H1 (cell line): ENCODE measurements at regions not wholly inside any gene's neighbourhood (a gene's known extent, or its start where the extent isn't known, plus 50 kb on each side); places are given as distances from the start of the nearest gene placed in this dataset.

Experiments
- CTCF ChIA-PET: fragments of 300-600 bp; sonication (Branson Sonifier 250); formaldehyde crosslinking; loops from one replicate; lab custom pipeline; 2021; ENCODE audit not compliant: partially characterized antibody; lab: Charles Lee
- POLR2A ChIA-PET: fragments of 300-600 bp; sonication (Branson Sonifier 250); formaldehyde crosslinking; loops from one replicate; lab custom pipeline; 2021; ENCODE audit warnings: inconsistent platforms; ENCODE audit not compliant: partially characterized antibody; lab: Charles Lee
- DNase-seq, 2 experiments: peaks; one replicate each; pipeline versions ENCODE4 v3.0.0 to v3.0.0-alpha.2; 2010 to 2022; ENCODE audit warnings: low spot score in 2 of 2, low read depth in 1 of 2, mixed read lengths in 1 of 2
- FAIRE-seq: peaks from 2 replicates; lab custom pipeline; 2011; peaks lifted over from hg19 to GRCh38; lab: Jason Lieb, UNC
- H2AFZ ChIP-seq: 2 replicates; pipeline ENCODE4 v1.8.1; 2012; ENCODE audit warnings: low read length, inconsistent platforms
- H2AK5ac ChIP-seq: 2 replicates; pipeline ENCODE4 v1.6.1; 2013; ENCODE audit warnings: low read depth, low read length
- H2BK120ac ChIP-seq: replicated peaks from 2 replicates; pipeline ENCODE3; 2013; ENCODE audit warnings: low read depth, low read length, inconsistent platforms
- H2BK12ac ChIP-seq: 2 replicates; pipeline ENCODE4 v1.6.1; 2013; ENCODE audit warnings: low read depth, low read length
- H2BK15ac ChIP-seq: 2 replicates; pipeline ENCODE4 v1.6.1; 2013; ENCODE audit warnings: low read length
- H2BK20ac ChIP-seq: 2 replicates; pipeline ENCODE4 v1.6.1; 2013; ENCODE audit warnings: low read length
- H2BK5ac ChIP-seq: 2 replicates; pipeline ENCODE4 v1.6.1; 2013; ENCODE audit warnings: low read depth, low read length
- H3K14ac ChIP-seq: 2 replicates; pipeline ENCODE4 v1.6.1; 2013; ENCODE audit warnings: inconsistent platforms; ENCODE audit not compliant: insufficient read length
- H3K18ac ChIP-seq: 2 replicates; pipeline ENCODE4 v1.6.1; 2013; ENCODE audit warnings: low read length; ENCODE audit errors: extremely low read depth
- H3K23ac ChIP-seq: 2 replicates; pipeline ENCODE4 v1.6.1; 2013; ENCODE audit warnings: inconsistent platforms; ENCODE audit not compliant: insufficient read length
- H3K23me2 ChIP-seq: 2 replicates; pipeline ENCODE4 v1.6.1; 2013; ENCODE audit warnings: low read depth, low read length
- H3K27ac ChIP-seq: 2 replicates; pipeline ENCODE4 v1.6.1; 2011; ENCODE audit warnings: low read depth, low read length, inconsistent platforms
- H3K27me3 ChIP-seq, 4 experiments: replicated peaks in 1 of 4; 1 replicate in 1 of 4; 2 replicates in 3 of 4; pipeline versions ENCODE4 v1.6.1 to v1.8.1; 2011 to 2013; ENCODE audit warnings: low read length in 3 of 4, mild to moderate bottlenecking in 3 of 4, inconsistent platforms in 2 of 4, mixed read lengths in 2 of 4, moderate library complexity in 1 of 4; ENCODE audit not compliant: control insufficient read depth in 3 of 4, insufficient read depth in 3 of 4; ENCODE audit errors: extremely low read depth in 1 of 4
- H3K36me3 ChIP-seq, 4 experiments: 2 replicates each; pipeline versions ENCODE4 v1.6.1 to v1.8.1; 2011 to 2013; ENCODE audit warnings: mild to moderate bottlenecking in 4 of 4, low read length in 3 of 4, moderate library complexity in 2 of 4, control low read depth in 1 of 4, inconsistent platforms in 1 of 4; ENCODE audit not compliant: insufficient read depth in 4 of 4, control insufficient read depth in 2 of 4
- H3K4ac ChIP-seq: replicated peaks from 2 replicates; pipeline ENCODE3; 2013; ENCODE audit warnings: low read length, low read depth, mixed read lengths, inconsistent platforms; ENCODE audit not compliant: insufficient read length
- H3K4me1 ChIP-seq, 4 experiments: replicated peaks in 1 of 4; 1 replicate in 1 of 4; 2 replicates in 3 of 4; pipeline versions ENCODE4 v1.6.1 to v1.8.1; 2011 to 2013; ENCODE audit warnings: low read length in 3 of 4, inconsistent platforms in 2 of 4, mixed read lengths in 1 of 4; ENCODE audit not compliant: insufficient read depth in 4 of 4, control insufficient read depth in 3 of 4
- H3K4me2 ChIP-seq, 2 experiments: 2 replicates each; pipeline versions ENCODE4 v1.6.1 to v1.8.1; 2011 to 2013; ENCODE audit warnings: low read depth in 2 of 2, low read length in 2 of 2, control low read depth in 1 of 2, inconsistent platforms in 1 of 2, mild to moderate bottlenecking in 1 of 2; ENCODE audit not compliant: insufficient read depth in 1 of 2
- H3K4me3 ChIP-seq, 4 experiments: fragments of 200-600, 300-600 bp in 1 of 4; sonication (generic), shearing (Covaris generic), sonication (Bioruptor Twin) in 1 of 4; 2 replicates each; pipeline versions ENCODE4 v1.5.1 to v1.8.1; 2011 to 2016; ENCODE audit warnings: low read length in 4 of 4, low read depth in 3 of 4, control low read depth in 2 of 4, inconsistent platforms in 2 of 4, mild to moderate bottlenecking in 2 of 4, mixed read lengths in 1 of 4, moderate library complexity in 1 of 4; ENCODE audit not compliant: insufficient read depth in 2 of 4; ENCODE audit errors: extremely low read depth in 1 of 4
- H3K56ac ChIP-seq: replicated peaks from 2 replicates; pipeline ENCODE3; 2013; ENCODE audit warnings: low read depth, mild to moderate bottlenecking, mixed read lengths, low read length, inconsistent platforms; ENCODE audit not compliant: insufficient read length
- H3K79me1 ChIP-seq: 2 replicates; pipeline ENCODE4 v1.6.1; 2013; ENCODE audit warnings: low read depth, low read length, control low read depth
- H3K79me2 ChIP-seq, 2 experiments: 2 replicates each; pipeline versions ENCODE4 v1.6.1 to v1.8.1; 2012 to 2013; ENCODE audit warnings: low read length in 2 of 2, mild to moderate bottlenecking in 2 of 2, inconsistent platforms in 1 of 2; ENCODE audit not compliant: insufficient read depth in 2 of 2, control insufficient read depth in 1 of 2
- H3K9ac ChIP-seq, 4 experiments: replicated peaks in 1 of 4; 1 replicate in 1 of 4; 2 replicates in 3 of 4; pipeline versions ENCODE4 v1.6.1 to v1.8.1; 2011 to 2013; ENCODE audit warnings: low read depth in 3 of 4, low read length in 3 of 4, control low read depth in 2 of 4, mild to moderate bottlenecking in 2 of 4, moderate library complexity in 2 of 4, inconsistent platforms in 1 of 4; ENCODE audit errors: extremely low read depth in 1 of 4
- H3K9me3 ChIP-seq, 2 experiments: 2 replicates each; pipeline versions ENCODE4 v1.6.1 to v1.8.1; 2012 to 2013; ENCODE audit warnings: mild to moderate bottlenecking in 2 of 2, moderate library complexity in 2 of 2, control low read depth in 1 of 2, inconsistent platforms in 1 of 2, low read depth in 1 of 2, low read length in 1 of 2, mixed read lengths in 1 of 2; ENCODE audit not compliant: insufficient read depth in 2 of 2
- H4K20me1 ChIP-seq, 2 experiments: replicated peaks in 1 of 2; 2 replicates each; pipeline versions ENCODE3 to v1.8.1; 2011 to 2013; ENCODE audit warnings: inconsistent platforms in 2 of 2, low read length in 2 of 2, mild to moderate bottlenecking in 1 of 2; ENCODE audit not compliant: insufficient read depth in 2 of 2, control insufficient read depth in 1 of 2
- H4K5ac ChIP-seq: 2 replicates; pipeline ENCODE4 v1.6.1; 2013; ENCODE audit warnings: low read length, low read depth, mixed read lengths, inconsistent platforms; ENCODE audit not compliant: insufficient read length
- H4K8ac ChIP-seq: 2 replicates; pipeline ENCODE4 v1.8.0; 2013; ENCODE audit warnings: mild to moderate bottlenecking, moderate library complexity, low read length, inconsistent platforms; ENCODE audit not compliant: insufficient read depth; ENCODE audit errors: extremely low read depth
- H4K91ac ChIP-seq: replicated peaks from 2 replicates; pipeline ENCODE3; 2013; ENCODE audit warnings: low read length, mixed read lengths, inconsistent platforms; ENCODE audit not compliant: insufficient read length
- CHD2 ChIP-seq: IDR thresholded peaks from 2 replicates; pipeline ENCODE4 v1.6.1; 2012; ENCODE audit warnings: low read length, improper control_type of control experiment
- SAP30 ChIP-seq: fragments of 300-600 bp; sonication (generic); IDR thresholded peaks from 2 replicates; pipeline ENCODE4 v1.7.1; 2012; ENCODE audit warnings: low read length, moderate library complexity, mild to moderate bottlenecking, inconsistent platforms; ENCODE audit not compliant: insufficient read depth, insufficient replicate concordance
- TAF7 ChIP-seq: optimal IDR thresholded peaks from 2 replicates; pipeline ENCODE3; 2011; ENCODE audit warnings: low read depth, mild to moderate bottlenecking, inconsistent platforms, low read length, moderate library complexity, borderline replicate concordance
- WGBS, 2 experiments: shearing (Covaris generic) in 1 of 2; methylation state at CpG; one replicate each; pipeline versions ENCODE4 v1.1.6 to v1.1.7; 2013 to 2015; ENCODE audit warnings: low lambda C conversion rate in 2 of 2, mixed read lengths in 2 of 2, inconsistent platforms in 1 of 2, low coverage in 1 of 2, missing lambda C conversion rate in 1 of 2; ENCODE audit not compliant: insufficient replicate concordance in 2 of 2, insufficient coverage in 1 of 2, insufficient read length in 1 of 2; ENCODE audit errors: extremely low coverage in 1 of 2, missing lambda C conversion rate in 1 of 2; 5-methylcytosine and 5-hydroxymethylcytosine counted together

GRCh38 chr2:206390181-206390580 lies 53.2 kb upstream of the ADAM23 start:
- FAIRE-seq (no peak), DNase-seq (no peak)
- H2AK5ac ChIP-seq: no peak overlapping the region
- H4K20me1 ChIP-seq: no peaks in the 10 kb centered on the region
- H3K18ac ChIP-seq: no peak overlapping the region
- H3K14ac ChIP-seq: no peak overlapping the region
- no peak overlapping the region for H2BK15ac ChIP-seq
- no peak overlapping the region for H2AFZ ChIP-seq
- TF ChIP-seq TAF7: no peak
- TF ChIP-seq SAP30: no peak
- no peak for TF ChIP-seq CHD2
- no peak overlapping the region for H3K9ac ChIP-seq
- no peak overlapping the region for H3K27ac ChIP-seq
- H3K56ac ChIP-seq: no peak overlapping the region
- no peak overlapping the region for H3K4me2 ChIP-seq
- WGBS, 2 experiments: 85% methylated on average over 2 of the region's 2 CpGs; no CpG with 5 or more reads in 1 of the 2 experiments
- H3K4me3 ChIP-seq: no peak overlapping the region
- H4K91ac ChIP-seq: no peak overlapping the region
- H2BK12ac ChIP-seq: no peak overlapping the region
- no peak overlapping the region for H3K4ac ChIP-seq
- H3K23ac ChIP-seq: no peak overlapping the region
- H3K79me1 ChIP-seq: no peaks in the 10 kb centered on the region
- no peak overlapping the region for H4K5ac ChIP-seq
- H3K23me2 ChIP-seq: no peaks in the 10 kb centered on the region
- H3K79me2 ChIP-seq: no peaks in the 10 kb centered on the region
- ChIA-PET POLR2A (no interaction called here), CTCF (interaction anchor here (0.7 to 1.8 kb wide), 3 partner anchors 78 to 169 kb away, joined by 3 to 6 read pairs (median 3); no protein-coding TSS in a partner anchor)
- H3K4me1 ChIP-seq: no peaks in the 10 kb centered on the region
- H2BK120ac ChIP-seq: no peak overlapping the region
- peaks cover 0 to 10% of the 10 kb centered on the region in 2 experiments; a peak in 1 of 4 replicates for H3K9me3 ChIP-seq
- no peaks in the 10 kb centered on the region for H3K27me3 ChIP-seq
- H4K8ac ChIP-seq: no peak overlapping the region
- H2BK20ac ChIP-seq: no peak overlapping the region
- no peak overlapping the region for H2BK5ac ChIP-seq
- no peaks in the 10 kb centered on the region for H3K36me3 ChIP-seq
